DND-41 (cell line): ENCODE measurements at regions not wholly inside any gene's neighbourhood (a gene's known extent, or its start where the extent isn't known, plus 50 kb on each side); places are given as distances from the start of the nearest gene placed in this dataset.

Experiments
- ATAC-seq: fragments of 200-7000 bp; cut with Tn5 transposase; 3 replicates; pipeline ENCODE4 v1.9.1; 2021; ENCODE audit warnings: low read depth; ENCODE audit not compliant: insufficient read depth
- DNase-seq: peaks from one replicate; pipeline ENCODE4 v3.0.0-alpha.2; 2020
- H2AFZ ChIP-seq: 2 replicates; pipeline ENCODE4 v1.6.0; 2012; ENCODE audit warnings: low read depth, low read length
- H3K27ac ChIP-seq: 2 replicates; pipeline ENCODE4 v1.5.1; 2012; ENCODE audit warnings: low read length, inconsistent platforms
- H3K27me3 ChIP-seq: fragments of 200-600 bp; sonication (generic); 2 replicates; pipeline ENCODE4 v1.6.0; 2012; ENCODE audit warnings: low read length, mild to moderate bottlenecking, inconsistent platforms; ENCODE audit not compliant: insufficient read depth, poor library complexity
- H3K36me3 ChIP-seq: 2 replicates; pipeline ENCODE4 v1.5.1; 2012; ENCODE audit warnings: low read length, inconsistent platforms; ENCODE audit not compliant: insufficient read depth
- H3K4me1 ChIP-seq: 2 replicates; pipeline ENCODE4 v1.5.1; 2012; ENCODE audit warnings: mild to moderate bottlenecking, low read length; ENCODE audit not compliant: insufficient read depth
- H3K4me2 ChIP-seq: 2 replicates; pipeline ENCODE4 v1.6.0; 2012; ENCODE audit warnings: mild to moderate bottlenecking, moderate library complexity, low read length, inconsistent platforms; ENCODE audit not compliant: insufficient read depth
- H3K4me3 ChIP-seq, 2 experiments: fragments of 200-600 bp in 1 of 2; shearing (Covaris generic) in 1 of 2; 2 replicates each; pipeline ENCODE4 v1.5.1; 2012 to 2016; ENCODE audit warnings: inconsistent platforms in 2 of 2, low read length in 2 of 2, mild to moderate bottlenecking in 2 of 2, low read depth in 1 of 2, moderate library complexity in 1 of 2
- H3K79me2 ChIP-seq: 2 replicates; pipeline ENCODE4 v1.6.0; 2012; ENCODE audit warnings: low read length, inconsistent platforms; ENCODE audit not compliant: insufficient read depth
- H3K9ac ChIP-seq: 2 replicates; pipeline ENCODE4 v1.6.0; 2012; ENCODE audit warnings: low read depth, mild to moderate bottlenecking, inconsistent platforms, low read length, moderate library complexity
- H3K9me3 ChIP-seq: 2 replicates; pipeline ENCODE4 v1.5.1; 2012; ENCODE audit warnings: low read length, moderate library complexity, mild to moderate bottlenecking, inconsistent platforms; ENCODE audit not compliant: insufficient read depth, severe bottlenecking
- H4K20me1 ChIP-seq: 2 replicates; pipeline ENCODE4 v1.6.0; 2012; ENCODE audit warnings: low read length; ENCODE audit not compliant: insufficient read depth
- CTCF ChIP-seq: IDR thresholded peaks from 2 replicates; pipeline ENCODE4 v1.5.1; 2012; ENCODE audit warnings: borderline replicate concordance, low read length, moderate library complexity, mild to moderate bottlenecking; ENCODE audit not compliant: poor library complexity, severe bottlenecking; ENCODE audit errors: extremely low read depth
- EZH2 ChIP-seq: IDR thresholded peaks from 3 replicates; pipeline ENCODE4 v1.6.1; 2012; ENCODE audit warnings: borderline replicate concordance, low read depth, mild to moderate bottlenecking, moderate library complexity, low read length, inconsistent platforms; ENCODE audit not compliant: severe bottlenecking

- peaks cover 11% of the 10 kb centered on the region for H3K4me1 ChIP-seq
- no peaks in the 10 kb centered on the region for H3K36me3 ChIP-seq
- no peaks in the 10 kb centered on the region for H3K9me3 ChIP-seq
- H3K4me3 ChIP-seq = no peak overlapping the region
- TF ChIP-seq EZH2 = no peak
- no peak for TF ChIP-seq CTCF
- H3K4me2 ChIP-seq = no peak overlapping the region
- no peak overlapping the region for H3K9ac ChIP-seq
- no peak overlapping the region for H2AFZ ChIP-seq
- no peak overlapping the region for H3K27ac ChIP-seq
- no peak for ATAC-seq
- no peak for DNase-seq
- H4K20me1 ChIP-seq = no peaks in the 10 kb centered on the region
- peaks cover 2% of the 10 kb centered on the region for H3K27me3 ChIP-seq
- no peaks in the 10 kb centered on the region for H3K79me2 ChIP-seq
Observed at GRCh38 chr1:67630438-67631045, 54.5 kb upstream of the GADD45A start.

GRCh38 chr1:67632356-67632755 lies 52.6 kb upstream of the GADD45A start:
- Histone ChIP-seq H3K4me1 (peaks cover 18% of the 10 kb centered on the region), H3K4me3 (no peak overlapping the region), H3K27me3 (peaks cover 2% of the 10 kb centered on the region), H3K9ac (no peak overlapping the region), H2AFZ (no peak overlapping the region), H3K79me2 (no peaks in the 10 kb centered on the region), H3K36me3 (no peaks in the 10 kb centered on the region), H3K9me3 (no peaks in the 10 kb centered on the region), H4K20me1 (no peaks in the 10 kb centered on the region), H3K4me2 (no peak overlapping the region), H3K27ac (no peak overlapping the region)
- ATAC-seq (no peak), DNase-seq (no peak)
- TF ChIP-seq CTCF (no peak), EZH2 (no peak)

- no peak overlapping the region for H3K27ac ChIP-seq
- ATAC-seq (no peak), DNase-seq (no peak)
- H3K79me2 ChIP-seq = no peaks in the 10 kb centered on the region
- peaks cover 2% of the 10 kb centered on the region for H3K27me3 ChIP-seq
- no peak overlapping the region for H3K9ac ChIP-seq
- no peak overlapping the region for H3K4me3 ChIP-seq
- no peaks in the 10 kb centered on the region for H4K20me1 ChIP-seq
- H3K36me3 ChIP-seq = no peaks in the 10 kb centered on the region
- no peak overlapping the region for H3K4me2 ChIP-seq
- no peaks in the 10 kb centered on the region for H3K9me3 ChIP-seq
- no peak overlapping the region for H2AFZ ChIP-seq
- TF ChIP-seq EZH2 = no peak
- no peak for TF ChIP-seq CTCF
- peaks cover 18% of the 10 kb centered on the region for H3K4me1 ChIP-seq
Observed at GRCh38 chr1:67632811-67633655, 52.0 kb upstream of the GADD45A start.
